HEK293 (cell line): ENCODE measurements at regions not wholly inside any gene's neighbourhood (a gene's known extent, or its start where the extent isn't known, plus 50 kb on each side); places are given as distances from the start of the nearest gene placed in this dataset.
A peak's percentile ranks its signal among the peaks of the same experiment; 100 is the strongest.
"Not testable (repeated sequence)": the region's sequence is repeated elsewhere in the genome, so short reads cannot be mapped to it uniquely, and the experiment has no call there.

Experiments used
- CTCF ChIA-PET: fragments of 350-600 bp; formaldehyde crosslinking; extraction: SDS; loops from one replicate; lab custom pipeline; 2021; ENCODE audit warnings: antibody characterized with exemption; lab: Yijun Ruan, JAX
- POLR2A ChIA-PET: fragments of 300-600 bp; formaldehyde crosslinking; extraction: SDS; loops from one replicate; lab custom pipeline; 2020; ENCODE audit warnings: antibody characterized with exemption, inconsistent platforms; lab: Yijun Ruan, JAX
- H3K27ac ChIP-seq: fragments of 200-500 bp; sonication (Bioruptor generic); 2 replicates; pipeline ENCODE4 v1.5.1; 2014; ENCODE audit warnings: low read depth, low read length, control low read depth, inconsistent platforms; ENCODE audit errors: extremely low read depth
- H3K36me3 ChIP-seq, 2 experiments: fragments of 200-500 bp in 1 of 2; sonication (Bioruptor generic) in 1 of 2; 1 replicate in 1 of 2; 2 replicates in 1 of 2; pipeline ENCODE4 v1.5.1; 2014 to 2017; ENCODE audit warnings: inconsistent platforms in 2 of 2, low read length in 2 of 2; ENCODE audit not compliant: control insufficient read depth in 2 of 2, insufficient read depth in 1 of 2
- H3K4me1 ChIP-seq: fragments of 200-500 bp; sonication (Bioruptor generic); 2 replicates; pipeline ENCODE4 v1.5.1; 2014; ENCODE audit warnings: mild to moderate bottlenecking, low read length, inconsistent platforms; ENCODE audit not compliant: control insufficient read depth, insufficient read depth
- H3K4me3 ChIP-seq: 2 replicates; pipeline ENCODE4 v1.5.1; 2011; ENCODE audit warnings: low read depth, mild to moderate bottlenecking, control low read depth, low read length, moderate library complexity
- H3K9me3 ChIP-seq: fragments of 200-500 bp; sonication (Bioruptor generic); 2 replicates; pipeline ENCODE4 v1.5.1; 2014; ENCODE audit warnings: low read depth, low read length, inconsistent platforms; ENCODE audit not compliant: control insufficient read depth, insufficient read depth
- IKZF3 ChIP-seq: fragments of 450-650 bp; IDR thresholded peaks from 2 replicates; pipeline ENCODE4 v1.5.0; 2018; ENCODE audit warnings: missing biosample characterization, mild to moderate bottlenecking, missing genetic modification characterization, moderate library complexity
- PRDM1 ChIP-seq: fragments of 450-650 bp; formaldehyde crosslinking; IDR thresholded peaks from 2 replicates; pipeline ENCODE4; 2016; ENCODE audit warnings: missing biosample characterization, missing genetic modification characterization
- ZFHX2 ChIP-seq: fragments of 450-650 bp; formaldehyde crosslinking; conservative IDR thresholded peaks from 2 replicates; pipeline ENCODE4 v1.5.1; 2016; ENCODE audit warnings: missing biosample characterization, missing genetic modification characterization
- ZNF114 ChIP-seq: fragments of 450-650 bp; formaldehyde crosslinking; IDR thresholded peaks from 2 replicates; pipeline ENCODE4 v1.5.0; 2017; ENCODE audit warnings: missing biosample characterization, missing genetic modification characterization
- ZNF132 ChIP-seq: fragments of 450-650 bp; formaldehyde crosslinking; IDR thresholded peaks from 2 replicates; pipeline ENCODE4 v1.5.1; 2017; ENCODE audit warnings: missing biosample characterization, missing genetic modification characterization, borderline replicate concordance
- ZNF138 ChIP-seq: fragments of 450-650 bp; formaldehyde crosslinking; IDR thresholded peaks from 2 replicates; pipeline ENCODE4 v1.5.1; 2016; ENCODE audit warnings: missing biosample characterization, missing genetic modification characterization, borderline replicate concordance
- ZNF16 ChIP-seq: fragments of 450-650 bp; formaldehyde crosslinking; IDR thresholded peaks from 2 replicates; pipeline ENCODE4 v1.5.1; 2016; ENCODE audit warnings: low read depth, missing biosample characterization, missing genetic modification characterization
- ZNF221 ChIP-seq: fragments of 450-650 bp; formaldehyde crosslinking; IDR thresholded peaks from 2 replicates; pipeline ENCODE4 v1.5.1; 2017; ENCODE audit warnings: missing biosample characterization, missing genetic modification characterization, borderline replicate concordance
- ZNF239 ChIP-seq: fragments of 450-650 bp; formaldehyde crosslinking; IDR thresholded peaks from 2 replicates; pipeline ENCODE4 v1.5.1; 2016; ENCODE audit warnings: missing biosample characterization, missing genetic modification characterization
- ZNF292 ChIP-seq: fragments of 450-650 bp; formaldehyde crosslinking; IDR thresholded peaks from 2 replicates; pipeline ENCODE4 v1.5.1; 2016; ENCODE audit warnings: low read depth, missing biosample characterization, missing genetic modification characterization, borderline replicate concordance
- ZNF37A ChIP-seq: fragments of 450-650 bp; IDR thresholded peaks from 2 replicates; pipeline ENCODE4 v1.5.1; 2018; ENCODE audit warnings: missing biosample characterization, missing genetic modification characterization
- ZNF404 ChIP-seq: fragments of 450-650 bp; formaldehyde crosslinking; IDR thresholded peaks from 2 replicates; pipeline ENCODE4 v1.5.1; 2017; ENCODE audit warnings: missing biosample characterization, missing genetic modification characterization
- ZNF518A ChIP-seq: fragments of 450-650 bp; formaldehyde crosslinking; conservative IDR thresholded peaks from 2 replicates; pipeline ENCODE4 v1.5.1; 2016; ENCODE audit warnings: low read depth, missing biosample characterization, missing genetic modification characterization
- ZNF664 ChIP-seq: fragments of 450-650 bp; formaldehyde crosslinking; IDR thresholded peaks from 2 replicates; pipeline ENCODE4 v1.5.1; 2016; ENCODE audit warnings: missing biosample characterization, missing genetic modification characterization
- ZNF677 ChIP-seq: fragments of 450-650 bp; IDR thresholded peaks from 2 replicates; pipeline ENCODE4 v1.5.0; 2018; ENCODE audit warnings: missing biosample characterization, mild to moderate bottlenecking, missing genetic modification characterization, moderate library complexity
- ZNF76 ChIP-seq: fragments of 450-650 bp; formaldehyde crosslinking; IDR thresholded peaks from 2 replicates; pipeline ENCODE4; 2016; ENCODE audit warnings: low read depth, missing biosample characterization, missing genetic modification characterization, borderline replicate concordance

- no peak for TF ChIP-seq ZNF239
- no peak for TF ChIP-seq ZNF37A (tag by site-specific recombination)
- ChIA-PET CTCF (no interaction called here), POLR2A (no interaction called here)
- Histone ChIP-seq H3K4me1 (no peaks in the 10 kb centered on the region), H3K36me3 (no peaks in the 10 kb centered on the region), H3K4me3 (no peak overlapping the region), H3K9me3 (no peaks in the 10 kb centered on the region), H3K27ac (no peak overlapping the region)
Measured at GRCh38 chr17:62140376-62140775, 75.3 kb upstream of the MED13 start.

GRCh38 chr17:62139690-62140354, 74.7 kb upstream of the MED13 start:
- not testable (repeated sequence) for H3K9me3 ChIP-seq

GRCh38 chr17:62139141-62139540, 74.1 kb upstream of the MED13 start:
- H3K4me3 ChIP-seq = no peak overlapping the region
- H3K27ac ChIP-seq = no peak overlapping the region
- no peaks in the 10 kb centered on the region for H3K36me3 ChIP-seq
- CTCF ChIA-PET = interaction anchor here (0.6 to 1.4 kb wide), 3 partner anchors 30 to 456 kb away, joined by 3 to 4 read pairs (median 3); no protein-coding TSS in a partner anchor
- no peaks in the 10 kb centered on the region for H3K4me1 ChIP-seq
- H3K9me3 ChIP-seq = no peaks in the 10 kb centered on the region
- POLR2A ChIA-PET = interaction anchor here (0.6 kb wide), 1 partner anchor 33 kb away, joined by 3 read pairs; no protein-coding TSS in a partner anchor
- TF ChIP-seq ZNF221 = no peak
- no peak for TF ChIP-seq ZNF677 (tag by site-specific recombination)
- no peak for TF ChIP-seq ZNF76
- TF ChIP-seq ZNF664 (tag by site-specific recombination) = no peak
- TF ChIP-seq ZNF292 (tag by site-specific recombination) = no peak
- no peak for TF ChIP-seq IKZF3 (tag by site-specific recombination)
- TF ChIP-seq ZNF404 (tag by site-specific recombination) = no peak
- TF ChIP-seq ZNF138 (tag by site-specific recombination) = no peak
- no peak for TF ChIP-seq PRDM1 (tag by site-specific recombination)
- no peak for TF ChIP-seq ZNF16
- no peak for TF ChIP-seq ZNF132 (tag by site-specific recombination)
- no peak for TF ChIP-seq ZNF114 (tag by site-specific recombination)
- no peak for TF ChIP-seq ZNF518A
- TF ChIP-seq ZFHX2 (tag by site-specific recombination) = no peak

More at GRCh38 chr17:62139690-62140354, 74.7 kb upstream of the MED13 start:
- H3K4me3 ChIP-seq, H3K27ac ChIP-seq, POLR2A ChIA-PET, H3K36me3 ChIP-seq, H3K4me1 ChIP-seq: not testable (repeated sequence)
- CTCF ChIA-PET = interaction anchor here (0.6 to 1.4 kb wide), 3 partner anchors 31 to 457 kb away, joined by 3 to 4 read pairs (median 3); no protein-coding TSS in a partner anchor

- CTCF ChIA-PET = interaction anchor here (0.9 to 1.4 kb wide), 2 partner anchors 30 to 456 kb away, joined by 3 to 4 read pairs; no protein-coding TSS in a partner anchor
- POLR2A ChIA-PET = interaction anchor here (0.6 kb wide), 1 partner anchor 33 kb away, joined by 3 read pairs; no protein-coding TSS in a partner anchor
Measured at GRCh38 chr17:62138676-62139121, 73.6 kb upstream of the MED13 start.

GRCh38 chr17:62137734-62138624, 72.9 kb upstream of the MED13 start:
- H3K27ac ChIP-seq, H3K36me3 ChIP-seq, POLR2A ChIA-PET, H3K9me3 ChIP-seq, H3K4me1 ChIP-seq: not testable (repeated sequence)
- CTCF ChIA-PET = interaction anchor here (1.4 kb wide), 1 partner anchor 29 kb away, joined by 4 read pairs; no protein-coding TSS in a partner anchor
- peak overlapping the region; percentile 12 for H3K4me3 ChIP-seq

More at GRCh38 chr17:62138676-62139121, 73.6 kb upstream of the MED13 start:
- peak overlapping the region; percentile 12; the same call in 1 of the 2 replicates for H3K4me3 ChIP-seq
- H3K27ac ChIP-seq, H3K4me1 ChIP-seq, H3K9me3 ChIP-seq, H3K36me3 ChIP-seq: not testable (repeated sequence)
